ENCODE measurements at regions not wholly inside any gene's neighbourhood (a gene's known extent, or its start where the extent isn't known, plus 50 kb on each side); places are given as distances from the start of the nearest gene placed in this dataset.

GRCh38 chr18:65403534-65403933, 347.3 kb upstream of the CDH7 start:
- TF ChIP-seq MAX (IDR thresholded peaks at IDR 0.05; ENCODE audit: low read depth, low read length) (no peak), POLR2A (IDR thresholded peaks at IDR 0.05; ENCODE audit: extremely low read depth, insufficient read length) (no peak)
